B cell (primary cell): ENCODE measurements at regions not wholly inside any gene's neighbourhood (a gene's known extent, or its start where the extent isn't known, plus 50 kb on each side); places are given as distances from the start of the nearest gene placed in this dataset.

Source experiments
- ATAC-seq: fragments of 200-7000 bp; cut with Tn5 transposase; one replicate; pipeline ENCODE4 v1.10.0; 2021; ENCODE audit warnings: low read depth, mild to moderate bottlenecking, moderate number of reproducible peaks, moderate library complexity
- CTCF ChIA-PET: fragments of 350-600 bp; sonication (Branson Sonifier 250); formaldehyde crosslinking; loops from one replicate; lab custom pipeline; 2021; ENCODE audit warnings: antibody characterized with exemption, inconsistent platforms; lab: Charles Lee
- POLR2A ChIA-PET: fragments of 350-600 bp; sonication (Branson Sonifier 250); formaldehyde crosslinking; loops from one replicate; lab custom pipeline; 2021; ENCODE audit warnings: antibody characterized with exemption; lab: Charles Lee
- DNase-seq: peaks from one replicate; pipeline ENCODE4 v3.0.0; 2013
- H2AFZ ChIP-seq: 2 replicates; pipeline ENCODE4 v1.6.1; 2012; ENCODE audit warnings: mild to moderate bottlenecking, low read depth, low read length; ENCODE audit not compliant: insufficient read depth, poor library complexity, severe bottlenecking
- H3K27ac ChIP-seq, 2 donors: 1 replicate in 1 of 2; 2 replicates in 1 of 2; pipeline ENCODE4 v1.5.1; 2012 to 2013; ENCODE audit warnings: low read length in 2 of 2, mild to moderate bottlenecking in 2 of 2, moderate library complexity in 1 of 2
- H3K27me3 ChIP-seq, 4 experiments: fragments of 200-600 bp in 1 of 4; sonication (generic) in 1 of 4; replicated peaks in 1 of 4; 1 replicate in 2 of 4; 2 replicates in 2 of 4; pipeline versions ENCODE4 v1.6.1 to v1.7.0; 2013 to 2016; ENCODE audit warnings: low read length in 3 of 4, mild to moderate bottlenecking in 2 of 4, mixed read lengths in 1 of 4, moderate library complexity in 1 of 4; ENCODE audit not compliant: insufficient read depth in 4 of 4, control insufficient read depth in 3 of 4; ENCODE audit errors: control extremely low read depth in 1 of 4
- H3K36me3 ChIP-seq, 2 experiments: replicated peaks in 1 of 2; 1 replicate in 1 of 2; 2 replicates in 1 of 2; pipeline versions ENCODE4 v1.6.1 to v1.7.1; 2013; ENCODE audit warnings: low read length in 1 of 2; ENCODE audit not compliant: insufficient read depth in 2 of 2, control insufficient read depth in 1 of 2; ENCODE audit errors: control extremely low read depth in 1 of 2, extremely low read depth in 1 of 2
- H3K4me1 ChIP-seq, 2 donors: fragments of 200-600 bp in 1 of 2; sonication (generic) in 1 of 2; 1 replicate in 1 of 2; 2 replicates in 1 of 2; pipeline versions ENCODE4 v1.5.1 to v1.6.1; 2013 to 2017; ENCODE audit warnings: low read length in 2 of 2; ENCODE audit not compliant: control insufficient read depth in 2 of 2, insufficient read depth in 2 of 2
- H3K4me2 ChIP-seq: replicated peaks from 2 replicates; pipeline ENCODE3; 2012; ENCODE audit warnings: mild to moderate bottlenecking, low read depth, low read length; ENCODE audit not compliant: poor library complexity, severe bottlenecking
- H3K4me3 ChIP-seq, 5 experiments: fragments of 200-600 bp in 1 of 5; sonication (generic) in 1 of 5; 1 replicate in 3 of 5; 2 replicates in 2 of 5; pipeline versions ENCODE4 v1.5.1 to v1.7.0; 2011 to 2016; ENCODE audit warnings: low read length in 4 of 5, mild to moderate bottlenecking in 4 of 5, low read depth in 2 of 5, control low read depth in 1 of 5, moderate library complexity in 1 of 5; ENCODE audit not compliant: insufficient read depth in 1 of 5; ENCODE audit errors: control extremely low read depth in 1 of 5, extremely low read depth in 1 of 5
- H3K79me2 ChIP-seq: fragments of 200-600 bp; sonication (generic); one replicate; pipeline ENCODE4 v1.6.0; 2016; ENCODE audit warnings: low read length; ENCODE audit not compliant: control insufficient read depth, insufficient read depth
- H3K9ac ChIP-seq: fragments of 200-600 bp; sonication (generic); 2 replicates; pipeline ENCODE4 v1.6.1; 2017; ENCODE audit warnings: mild to moderate bottlenecking, low read length, moderate library complexity
- H3K9me3 ChIP-seq, 3 donors: one replicate each; pipeline versions ENCODE4 v1.6.1 to v1.7.1; 2013; ENCODE audit warnings: low read length in 2 of 3; ENCODE audit not compliant: control insufficient read depth in 2 of 3, insufficient read depth in 1 of 3; ENCODE audit errors: control extremely low read depth in 1 of 3
- H4K20me1 ChIP-seq: 2 replicates; pipeline ENCODE4 v1.6.0; 2012; ENCODE audit warnings: mild to moderate bottlenecking, low read length; ENCODE audit not compliant: insufficient read depth, control insufficient read depth, poor library complexity, severe bottlenecking
- H3K27ac Mint-ChIP-seq: one replicate; pipeline ENCODE4 v1.8.0; 2021; ENCODE audit warnings: mixed read lengths
- H3K27me3 Mint-ChIP-seq: one replicate; pipeline ENCODE4 v1.8.0; 2021; ENCODE audit warnings: mixed read lengths
- H3K4me1 Mint-ChIP-seq: one replicate; pipeline ENCODE4 v1.8.0; 2021; ENCODE audit warnings: mixed read lengths
- H3K4me3 Mint-ChIP-seq: one replicate; pipeline ENCODE4 v1.8.0; 2021; ENCODE audit warnings: mixed read lengths
- H3K9me3 Mint-ChIP-seq: one replicate; pipeline ENCODE4 v1.8.0; 2022; ENCODE audit warnings: mixed read lengths; ENCODE audit not compliant: insufficient read depth
- CTCF ChIP-seq: fragments of 200-600 bp; IDR thresholded peaks from one replicate; pipeline ENCODE4 v1.8.0; 2022; ENCODE audit warnings: antibody characterized with exemption, mild to moderate bottlenecking
- EZH2 ChIP-seq: IDR thresholded peaks from 2 replicates; pipeline ENCODE4 v1.6.1; 2012; ENCODE audit warnings: borderline replicate concordance, low read depth, mild to moderate bottlenecking, moderate library complexity, low read length; ENCODE audit not compliant: insufficient read depth, poor library complexity, severe bottlenecking
- WGBS: methylation state at CpG from one replicate; pipeline ENCODE4 v1.1.5; 2013; ENCODE audit warnings: missing lambda C conversion rate; ENCODE audit not compliant: insufficient coverage; 5-methylcytosine and 5-hydroxymethylcytosine counted together
- intact Hi-C: fragments of 100-400 bp; cut with micrococcal nuclease; formaldehyde crosslinking; loops from one replicate; pipeline ENCODE4 v1.10.0; 2022

DNA sequence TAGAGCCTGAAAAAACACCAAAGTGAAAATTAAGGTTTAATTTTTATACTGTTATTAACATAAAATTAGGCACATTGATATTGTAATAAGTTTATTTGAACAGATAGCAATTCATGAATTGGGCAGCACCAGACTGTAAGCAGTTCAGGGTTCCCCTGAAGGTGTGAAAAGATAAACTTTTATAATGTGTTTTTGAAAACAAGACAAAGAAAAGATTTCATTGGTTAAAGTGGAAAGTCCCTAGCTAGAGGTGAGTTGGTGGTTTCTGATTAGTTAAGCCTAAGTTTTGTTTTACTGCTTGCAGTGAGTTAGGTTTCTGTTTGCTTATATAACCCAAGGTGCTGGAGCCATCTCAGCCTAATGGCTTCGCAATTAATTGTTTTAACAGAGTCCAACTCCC, 96.5 kb upstream of the RPS23 start:
- 100% methylated on average over 1 of the region's 1 CpG for WGBS
- ChIA-PET POLR2A (no interaction called here), CTCF (no interaction called here)
- ATAC-seq (no peak), DNase-seq (no peak)
- Mint-ChIP-seq H3K9me3 (no peaks in the 10 kb centered on the region), H3K27me3 (peaks cover 2% of the 10 kb centered on the region), H3K4me3 (no peak overlapping the region), H3K27ac (no peak overlapping the region), H3K4me1 (no peaks in the 10 kb centered on the region)
- no peak overlapping the region for H3K9ac ChIP-seq
- H3K4me3 ChIP-seq, result no peak overlapping the region
- H3K4me1 ChIP-seq, result no peaks in the 10 kb centered on the region
- H3K36me3 ChIP-seq, result no peaks in the 10 kb centered on the region
- no peaks in the 10 kb centered on the region for H4K20me1 ChIP-seq
- no peak overlapping the region for H3K27ac ChIP-seq
- no peaks in the 10 kb centered on the region for H3K79me2 ChIP-seq
- H3K4me2 ChIP-seq, result no peak overlapping the region
- no peak overlapping the region for H2AFZ ChIP-seq
- TF ChIP-seq EZH2 (no peak), CTCF (no peak)
- intact Hi-C loops, result no loop called here
- H3K27me3 ChIP-seq, result peaks cover 0 to 2% (median 0%) of the 10 kb centered on the region in 4 experiments
- peaks cover 0 to 2% (median 0%) of the 10 kb centered on the region in 3 donors for H3K9me3 ChIP-seq

- WGBS, result no CpG with 5 or more reads among the region's 1 CpG
- TF ChIP-seq CTCF (no peak), EZH2 (no peak)
- Histone ChIP-seq H3K4me1 (no peaks in the 10 kb centered on the region), H3K27ac (no peak overlapping the region), H3K9me3 (no peaks in the 10 kb centered on the region), H3K9ac (no peak overlapping the region), H3K79me2 (no peaks in the 10 kb centered on the region), H3K27me3 (no peaks in the 10 kb centered on the region), H2AFZ (no peak overlapping the region), H4K20me1 (no peaks in the 10 kb centered on the region), H3K4me2 (no peak overlapping the region), H3K4me3 (no peak overlapping the region), H3K36me3 (no peaks in the 10 kb centered on the region)
- no peaks in the 10 kb centered on the region for H3K9me3 Mint-ChIP-seq
- ChIA-PET POLR2A (no interaction called here), CTCF (interaction anchor here (1.0 to 2.3 kb wide), 2 partner anchors 10 to 15 kb away, joined by 5 to 7 read pairs; no protein-coding TSS in a partner anchor)
- H3K4me1 Mint-ChIP-seq, result no peaks in the 10 kb centered on the region
- no peak for ATAC-seq
- no peak for DNase-seq
- no peaks in the 10 kb centered on the region for H3K27me3 Mint-ChIP-seq
- intact Hi-C loops, result no loop called here
- no peak overlapping the region for H3K4me3 Mint-ChIP-seq
- H3K27ac Mint-ChIP-seq, result no peak overlapping the region
These were observed 89.8 kb upstream of the RPS23 start for GRCh38 chr5:82367930-82368329.
